ENCODE measurements at regions not wholly inside any gene's neighbourhood (a gene's known extent, or its start where the extent isn't known, plus 50 kb on each side); places are given as distances from the start of the nearest gene placed in this dataset.
"Not testable (repeated sequence)": the region's sequence is repeated elsewhere in the genome, so short reads cannot be mapped to it uniquely, and the experiment has no call there.

DNA sequence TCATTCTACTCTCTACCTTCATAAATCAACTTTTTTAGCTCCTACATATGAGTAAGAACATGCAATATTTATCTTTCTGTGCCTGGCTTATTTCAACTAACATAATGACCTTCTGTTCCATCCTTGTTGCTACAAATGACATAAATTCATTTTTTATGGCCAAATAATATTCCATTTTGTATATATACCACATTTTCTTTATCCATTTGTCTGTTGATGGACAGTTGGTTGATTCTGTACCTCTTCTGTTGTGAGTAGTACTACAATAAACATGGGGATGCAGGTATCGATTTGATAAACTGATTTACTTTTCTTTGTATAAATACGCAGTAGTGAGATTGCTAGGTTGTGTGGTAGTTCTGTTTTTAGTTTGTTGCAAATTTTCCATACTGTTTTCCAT lies 279.5 kb upstream of the NFIA start:
- DNase-seq = no peak

DNA sequence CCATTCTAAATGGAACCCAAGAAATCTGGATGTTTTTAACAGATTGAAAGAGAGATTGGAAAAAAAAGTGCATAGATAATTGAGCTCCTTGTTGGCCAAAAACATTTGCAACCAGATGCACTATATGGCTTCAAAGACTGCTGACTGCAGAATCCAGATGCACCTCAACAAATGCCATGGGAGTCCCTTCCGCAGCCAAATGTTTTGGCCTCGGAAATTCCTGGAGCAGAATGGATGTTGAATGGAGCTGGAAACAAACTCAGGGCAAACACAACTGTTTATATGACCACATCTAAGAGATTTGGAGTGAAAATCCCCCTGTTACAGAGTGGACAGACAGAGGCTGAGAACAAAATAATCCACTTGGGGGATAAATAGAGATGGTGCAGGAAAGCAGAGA lies 285.0 kb upstream of the NFIA start:
- no peak for DNase-seq

DNA sequence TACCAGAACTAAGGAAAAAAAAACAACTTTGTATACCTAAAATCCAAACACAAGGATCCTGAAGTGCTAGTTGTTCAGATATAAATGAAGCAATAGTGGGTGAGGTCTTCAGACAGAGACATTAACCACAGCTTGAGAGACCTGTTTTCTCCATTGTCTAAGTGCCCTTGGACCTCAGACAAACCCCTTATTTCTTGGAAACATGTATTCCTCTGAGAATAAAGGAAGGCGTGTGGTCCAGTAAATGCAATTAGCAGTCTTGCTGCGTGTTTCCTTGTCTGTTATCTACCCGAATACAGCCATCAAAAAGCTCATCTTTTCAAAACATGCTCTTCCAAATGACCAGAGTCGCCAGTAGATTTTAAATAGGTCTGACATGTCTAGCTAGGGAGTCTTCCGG lies 291.1 kb upstream of the NFIA start:
- no peak for DNase-seq

DNA sequence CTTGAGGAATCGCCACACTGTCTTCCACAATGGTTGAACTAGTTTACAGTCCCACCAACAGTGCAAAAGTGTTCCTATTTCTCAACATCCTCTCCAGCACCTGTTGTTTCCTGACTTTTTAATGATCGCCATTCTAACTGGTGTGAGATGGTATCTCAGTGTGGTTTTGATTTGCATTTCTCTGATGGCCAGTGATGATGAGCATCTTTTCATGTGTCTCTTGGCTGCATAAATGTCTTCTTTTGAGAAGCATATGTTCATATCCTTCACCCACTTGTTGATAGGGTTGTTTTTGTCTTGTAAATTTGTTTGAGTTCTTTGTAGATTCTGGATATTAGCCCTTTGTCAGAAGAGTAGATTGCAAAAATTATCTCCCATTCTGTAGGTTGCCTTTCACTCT lies 309.3 kb upstream of the NFIA start:
- not testable (repeated sequence) for DNase-seq

DNA sequence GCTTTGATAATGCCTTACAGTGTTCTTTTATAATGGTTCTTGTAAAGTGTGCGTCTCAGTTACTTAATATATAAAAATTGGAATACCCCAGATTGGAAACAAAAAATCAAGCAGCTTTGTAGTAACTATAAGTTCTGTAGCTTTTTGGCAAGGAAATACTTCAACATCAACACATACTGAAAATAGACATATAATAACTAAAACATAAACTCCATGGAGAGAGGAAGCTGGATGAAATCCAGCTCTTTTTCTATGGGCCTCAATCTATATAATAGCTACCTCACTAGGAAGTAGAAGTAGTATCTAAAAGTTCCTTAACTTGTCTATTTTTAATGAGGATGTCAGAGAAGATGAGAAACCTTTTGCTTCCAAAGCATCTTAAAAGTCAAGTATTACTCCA lies 313.3 kb upstream of the NFIA start:
- no peak for DNase-seq

DNA sequence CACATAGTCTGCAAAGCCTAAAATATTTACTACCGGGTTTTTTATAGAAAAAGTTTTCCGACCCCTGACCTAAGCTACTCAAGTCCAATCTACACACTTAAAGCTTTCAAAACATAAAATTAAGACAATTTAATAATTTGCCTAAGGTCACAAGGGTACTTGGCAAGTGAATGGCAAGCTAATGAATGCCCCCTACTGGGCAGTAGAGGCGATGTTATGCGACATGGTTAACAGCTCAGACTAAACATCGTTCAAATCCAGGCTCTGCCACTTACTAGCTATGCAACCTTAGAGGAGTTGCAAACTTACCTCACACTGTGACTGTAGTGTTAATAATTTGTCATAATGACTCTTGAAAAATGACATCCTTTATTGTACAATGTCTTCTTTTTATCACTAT lies 317.2 kb upstream of the NFIA start:
- DNase-seq = no peak

DNA sequence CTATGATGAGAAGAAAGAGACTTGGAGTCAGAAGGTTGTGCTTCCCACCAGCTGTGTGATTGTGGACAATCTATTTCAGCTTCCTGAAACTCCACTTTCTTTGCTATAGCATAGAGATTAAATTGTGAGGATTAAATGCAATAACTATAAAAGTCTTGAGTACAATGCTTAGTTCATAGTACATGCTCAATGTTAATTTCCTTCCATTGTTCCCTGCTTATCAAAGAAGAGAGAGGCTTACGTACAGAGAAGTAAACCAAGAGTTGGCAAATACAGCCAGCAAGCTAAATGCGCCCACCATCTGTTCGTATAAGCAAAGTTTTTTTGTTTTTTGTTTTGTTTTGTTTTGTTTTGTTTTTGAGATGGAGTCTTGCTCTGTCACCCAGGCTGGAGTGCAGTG lies 317.9 kb upstream of the NFIA start:
- no peak for DNase-seq

DNA sequence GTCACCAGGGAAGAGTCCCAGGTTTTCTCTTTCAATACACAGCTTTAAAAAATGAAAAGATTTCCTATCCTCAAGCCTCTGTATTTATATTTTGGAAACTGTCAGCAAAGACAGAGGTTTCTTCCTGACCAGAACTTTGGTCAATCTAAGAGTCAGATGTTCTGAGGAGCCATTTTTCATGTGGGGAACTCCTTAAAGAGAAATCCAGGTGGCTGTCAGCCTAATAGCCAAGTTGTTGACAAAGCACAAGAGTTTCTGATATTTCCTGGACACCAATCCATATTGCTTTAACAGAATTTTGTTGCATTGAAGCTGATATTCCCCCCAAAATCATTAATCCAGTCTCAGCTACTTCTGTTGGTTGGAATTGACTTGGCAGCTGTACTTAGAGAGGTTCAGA lies 318.6 kb upstream of the NFIA start:
- DNase-seq = no peak

DNA sequence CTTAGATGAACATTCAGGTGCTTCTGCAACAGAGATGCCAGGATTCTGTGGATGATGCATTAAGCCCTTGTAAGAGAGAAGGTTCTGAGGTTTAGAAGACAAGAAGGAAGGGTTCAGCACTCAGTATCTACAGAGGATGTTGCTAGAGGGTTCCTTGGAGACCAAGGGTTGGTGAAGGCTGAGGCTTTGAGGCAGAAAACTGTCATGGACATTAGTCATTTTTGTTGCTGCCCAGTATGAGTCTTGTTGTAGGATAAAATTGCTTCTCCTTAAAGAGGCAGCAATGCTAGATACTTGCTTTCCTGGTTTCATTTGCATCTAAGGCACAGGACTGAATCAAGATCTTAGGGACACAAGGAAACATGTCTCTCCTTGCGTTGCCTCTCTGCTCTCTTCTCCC lies 319.4 kb upstream of the NFIA start:
- no peak for DNase-seq

DNA sequence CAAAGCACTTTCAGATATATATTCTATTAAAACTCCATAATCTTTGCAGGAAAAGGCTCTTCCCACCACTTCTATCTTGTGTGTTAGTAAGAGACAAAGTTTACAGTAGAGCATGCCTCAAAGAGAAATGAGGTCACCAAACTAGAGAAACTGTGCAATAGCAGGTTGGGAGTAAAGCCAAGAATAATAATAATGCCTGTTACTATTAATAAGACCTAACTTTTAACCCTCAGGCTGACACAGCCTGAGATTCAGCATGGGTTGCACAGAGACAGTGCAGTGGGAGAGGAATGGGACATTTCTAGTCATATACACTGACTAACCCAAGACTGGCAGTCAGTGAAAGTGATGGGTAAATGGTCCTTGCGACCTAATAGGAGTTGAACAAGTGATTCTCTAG lies 320.2 kb upstream of the NFIA start:
- DNase-seq = no peak

DNA sequence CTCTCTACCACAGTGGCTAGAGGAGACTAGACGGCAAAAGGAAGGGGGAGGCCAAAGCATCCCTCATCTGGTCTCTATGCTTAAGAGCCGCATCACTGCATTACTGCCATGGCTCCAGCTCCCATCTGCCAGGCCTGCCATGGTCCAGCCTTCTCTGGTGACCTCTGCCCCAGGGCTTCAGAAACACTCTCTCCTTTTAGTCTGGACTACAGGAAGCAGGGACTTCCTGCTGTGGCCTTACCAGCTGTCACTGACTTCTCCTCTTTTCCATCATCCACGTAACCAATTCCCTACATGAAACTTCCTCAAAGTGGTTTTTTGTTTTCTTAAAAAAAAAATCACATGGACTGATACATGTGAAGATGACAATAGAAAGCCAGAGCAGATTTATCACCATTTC lies 323.1 kb upstream of the NFIA start:
- DNase-seq = no peak

DNA sequence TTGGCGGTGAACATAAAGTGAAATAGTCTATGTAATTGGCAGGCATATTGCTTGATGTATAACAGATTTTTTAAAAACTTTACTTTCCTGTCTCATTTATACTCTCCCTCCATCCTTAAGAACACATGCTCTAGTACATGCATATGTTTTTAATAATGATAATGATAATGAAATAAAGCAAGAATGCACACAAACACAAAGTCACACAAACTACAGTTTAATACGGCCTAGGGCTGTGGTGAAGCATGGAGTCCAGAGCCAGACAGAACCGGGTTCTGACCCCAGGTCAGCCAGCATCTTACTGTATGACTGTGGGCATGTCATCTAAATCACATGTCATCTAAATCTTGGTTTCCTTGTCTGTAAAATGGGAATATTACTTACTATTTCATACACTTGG lies 324.9 kb upstream of the NFIA start:
- DNase-seq = no peak

DNA sequence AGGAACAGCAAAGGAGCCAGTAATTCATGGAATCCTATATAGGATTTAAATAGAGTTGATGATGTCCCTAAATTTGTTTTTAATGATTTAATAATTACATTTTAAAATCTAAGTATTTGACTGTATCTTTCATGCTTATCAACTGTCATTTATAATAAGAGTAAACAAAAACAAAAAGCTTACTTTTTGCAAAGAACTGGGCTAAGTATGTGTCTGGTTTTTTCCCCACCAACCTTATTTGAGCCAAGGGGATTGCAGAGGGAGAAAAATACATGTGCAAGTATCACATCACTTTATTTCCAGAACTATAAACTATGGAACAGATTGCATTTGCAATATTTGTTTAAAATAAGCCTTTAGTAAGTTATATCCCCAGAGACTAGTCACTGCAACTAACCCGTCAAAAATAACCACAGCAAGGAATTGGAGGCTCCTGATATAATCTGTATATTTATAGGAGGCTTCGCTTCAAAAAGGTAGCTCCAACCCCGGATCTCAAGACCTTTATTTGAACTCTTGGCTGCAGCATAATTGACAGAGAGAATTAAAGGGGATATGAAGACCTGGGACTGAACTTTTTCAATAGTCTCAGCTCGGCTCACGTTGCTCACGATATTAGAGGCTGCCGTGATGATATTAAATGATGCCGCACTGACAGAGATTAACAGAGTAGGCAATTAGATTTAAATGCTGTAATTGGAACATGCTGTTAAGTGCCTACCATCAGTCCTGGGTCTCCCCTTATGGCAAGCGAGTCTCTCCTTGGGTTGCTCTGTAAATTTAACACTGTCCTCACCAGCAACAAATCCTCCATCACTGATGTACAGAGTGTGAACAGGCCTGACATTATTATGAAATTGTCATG lies 329.1 kb upstream of the NFIA start:
- no peak for DNase-seq

DNA sequence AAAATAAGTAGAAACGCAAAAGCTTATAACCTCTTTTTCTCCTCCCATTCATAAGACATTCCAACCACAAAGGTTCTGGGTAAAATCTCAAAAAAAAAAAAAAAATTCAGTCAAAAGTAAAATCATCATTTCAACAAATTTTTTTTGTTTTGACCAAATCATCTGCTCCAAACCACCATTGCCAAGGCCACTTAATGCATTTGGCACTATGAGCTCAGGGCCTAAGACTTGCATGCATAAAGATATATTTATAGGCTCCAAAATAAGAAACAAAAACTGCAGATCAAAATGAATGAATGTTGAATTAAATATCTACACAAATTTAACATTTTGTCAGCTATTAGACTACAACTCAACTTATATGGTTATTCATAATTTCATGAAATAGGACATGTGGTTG lies 331.1 kb upstream of the NFIA start:
- no peak for DNase-seq

DNA sequence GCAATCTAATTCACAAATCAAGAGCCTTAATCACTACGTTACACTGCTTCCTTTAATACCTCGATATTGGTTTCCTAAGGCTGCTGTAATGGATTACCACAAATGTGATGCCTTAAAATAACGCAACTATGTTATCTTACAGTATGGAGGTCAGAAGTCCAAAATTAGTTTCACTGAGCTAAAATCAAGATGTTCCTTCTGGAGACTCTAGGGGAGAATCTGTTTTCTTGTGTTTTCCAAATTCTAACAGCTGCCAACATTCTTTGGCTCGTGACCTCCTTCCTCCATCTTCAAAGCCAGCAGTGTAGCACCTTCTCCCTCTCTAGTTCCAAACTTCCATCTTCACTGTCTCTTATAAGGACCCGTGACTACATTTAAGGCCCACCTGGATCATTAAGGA lies 335.0 kb upstream of the NFIA start:
- no peak for DNase-seq

DNA sequence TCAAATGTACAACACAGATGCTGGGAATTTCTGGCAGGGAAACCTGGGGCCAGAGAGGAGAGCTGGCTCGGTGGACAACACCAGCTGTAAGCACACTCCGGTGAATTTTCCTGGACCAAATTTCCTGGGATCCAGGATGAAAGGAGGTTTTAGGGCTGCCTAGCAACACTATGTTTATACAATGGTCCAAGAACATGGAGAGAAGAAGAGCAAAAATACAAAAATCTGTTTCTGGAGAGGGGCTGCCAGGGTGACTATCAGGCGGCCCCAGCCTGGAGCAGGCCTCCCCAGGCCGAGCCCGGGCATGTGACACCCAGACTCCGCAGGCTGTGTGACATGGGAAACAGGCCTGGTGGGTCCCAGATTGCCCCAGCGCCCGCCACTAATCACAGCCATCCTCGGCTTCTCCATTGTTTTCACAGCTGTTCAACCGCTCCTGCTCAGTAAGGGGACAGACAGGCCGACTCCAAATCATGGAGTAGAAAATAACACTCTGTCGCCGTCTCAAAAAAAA lies 336.0 kb upstream of the NFIA start:
- DNase-seq = no peak

DNA sequence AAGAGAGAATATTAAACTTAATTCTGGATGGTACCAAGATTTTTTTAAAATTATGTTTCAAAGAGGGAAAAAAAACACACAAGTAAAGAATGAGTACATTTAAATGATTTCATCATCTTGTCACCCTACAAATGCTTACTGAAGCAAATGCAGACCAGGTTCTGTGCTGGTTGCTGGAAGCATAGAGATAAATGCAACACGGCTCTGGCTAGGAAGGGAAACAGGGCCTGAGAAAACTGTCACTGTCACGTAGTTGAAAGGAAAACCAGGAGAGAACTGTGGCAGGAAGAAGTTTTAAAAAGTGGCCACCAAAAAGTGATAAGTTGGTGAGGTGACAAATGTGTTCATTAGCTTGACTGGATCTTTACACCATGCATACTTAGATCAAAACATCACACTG lies 336.9 kb upstream of the NFIA start:
- DNase-seq = no peak

DNA sequence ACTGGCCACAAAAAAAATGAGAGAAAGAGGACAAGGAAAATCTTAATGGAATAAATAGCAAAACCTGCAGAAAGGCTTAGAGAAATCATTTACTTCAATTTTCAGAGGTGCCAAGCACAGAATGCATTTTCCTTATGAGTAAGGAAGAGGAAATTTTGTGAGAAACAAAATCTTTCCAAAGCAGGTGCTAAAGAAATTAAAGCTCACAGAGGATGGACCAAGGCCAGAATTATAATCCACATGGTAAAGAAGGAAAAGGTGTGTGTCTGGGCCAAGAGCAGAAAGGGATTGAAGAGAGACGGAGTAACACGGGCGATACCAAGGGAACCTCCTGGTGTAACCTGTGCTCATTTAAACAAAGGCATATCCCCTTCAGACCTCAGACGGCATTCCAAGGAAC lies 340.0 kb upstream of the NFIA start:
- DNase-seq = no peak

DNA sequence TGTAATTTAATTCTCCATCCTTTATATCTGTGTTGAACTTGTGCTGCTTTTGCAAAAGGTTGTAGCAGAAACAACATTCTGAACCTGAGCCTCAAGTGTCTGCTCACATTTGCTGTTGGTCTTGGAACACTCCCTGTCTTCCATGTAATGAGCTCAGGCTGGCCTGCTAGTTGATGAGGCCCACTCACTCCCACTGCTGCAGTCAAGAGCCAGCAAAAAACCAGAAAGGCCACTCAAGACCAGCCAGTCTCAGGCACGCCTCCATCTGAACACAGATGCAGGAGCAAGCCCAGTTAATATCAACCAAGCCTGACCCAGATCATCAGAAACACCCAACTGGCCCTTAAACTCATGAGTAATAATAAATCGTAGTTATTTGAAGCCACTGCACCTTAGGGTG lies 342.2 kb upstream of the NFIA start:
- DNase-seq = no peak

DNA sequence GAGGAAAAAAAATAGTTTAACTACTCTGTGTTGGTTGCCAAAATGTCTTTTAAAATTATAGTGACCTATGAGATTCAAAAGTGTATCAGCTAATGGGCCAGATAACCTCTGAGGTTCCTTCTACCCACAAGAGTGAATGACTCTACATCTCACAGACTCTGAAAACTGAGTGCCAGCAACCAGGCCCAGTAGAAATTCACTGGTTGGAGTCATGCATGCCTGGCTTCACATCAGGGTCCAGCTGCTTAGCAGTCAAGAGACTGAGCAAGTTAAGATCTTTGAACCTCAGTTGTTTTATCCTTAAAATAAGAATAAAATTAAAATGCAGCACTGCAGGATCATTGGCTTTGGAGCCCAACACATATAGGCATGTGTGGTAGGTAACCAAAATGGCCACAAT lies 342.6 kb upstream of the NFIA start:
- no peak for DNase-seq

DNA sequence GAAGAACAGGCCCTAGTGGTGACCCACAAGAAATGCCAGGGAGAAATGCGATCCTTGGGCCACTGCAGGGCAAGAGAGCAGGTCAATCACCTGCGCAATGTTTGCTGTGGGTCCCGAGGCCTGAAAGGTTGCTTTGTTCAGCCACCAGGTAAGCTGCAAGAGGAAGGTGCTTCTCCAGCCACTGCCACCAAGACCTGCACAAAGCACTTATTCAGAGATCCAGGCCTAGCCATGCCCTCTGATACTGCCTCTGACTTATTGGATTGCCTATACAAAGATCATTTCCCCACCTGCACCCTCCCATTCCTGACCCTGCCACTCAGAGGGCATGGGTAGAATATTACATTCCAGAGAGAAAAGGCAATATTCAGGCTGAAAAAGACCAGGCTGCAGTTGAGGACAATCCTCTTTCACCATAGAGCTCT lies 349.4 kb upstream of the NFIA start:
- no peak for DNase-seq

DNA sequence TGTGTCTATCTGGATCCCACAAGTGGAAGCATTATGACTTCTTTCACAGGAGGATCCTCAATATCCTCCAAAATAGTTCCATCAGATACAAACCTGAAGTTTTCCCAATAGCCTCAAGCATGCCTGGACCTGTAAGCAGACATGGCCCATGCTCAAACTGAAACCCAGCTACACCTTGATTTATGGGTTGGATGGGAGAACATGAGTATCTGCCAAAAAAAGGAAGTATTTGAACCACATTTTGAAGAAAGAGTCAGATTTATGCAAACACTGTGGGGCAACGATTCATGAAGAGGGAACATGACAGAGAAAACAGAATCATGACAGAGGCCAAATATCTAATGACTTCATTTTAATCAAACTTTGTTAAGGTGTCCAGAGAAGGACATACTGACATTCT lies 351.0 kb upstream of the NFIA start:
- no peak for DNase-seq

DNA sequence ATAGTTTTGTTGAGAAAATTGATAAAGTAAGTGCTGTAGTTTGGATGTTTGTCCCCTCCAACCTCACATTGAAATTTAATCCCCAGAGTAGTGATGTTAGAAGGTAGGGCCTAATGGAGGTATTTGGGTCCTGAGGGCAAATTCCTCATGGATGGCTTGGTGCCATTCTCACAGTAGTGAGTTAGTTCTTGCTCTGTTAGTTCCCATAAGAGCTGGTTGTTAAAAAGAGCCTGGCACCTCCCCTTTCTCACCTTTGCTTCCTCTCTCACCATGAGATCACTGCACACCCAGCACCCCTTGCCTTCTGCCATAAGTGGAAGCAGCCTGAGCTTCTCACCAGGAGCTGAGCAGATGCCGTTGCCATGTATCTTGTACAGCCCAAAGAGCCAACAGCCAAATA lies 354.8 kb upstream of the NFIA start:
- DNase-seq = no peak

DNA sequence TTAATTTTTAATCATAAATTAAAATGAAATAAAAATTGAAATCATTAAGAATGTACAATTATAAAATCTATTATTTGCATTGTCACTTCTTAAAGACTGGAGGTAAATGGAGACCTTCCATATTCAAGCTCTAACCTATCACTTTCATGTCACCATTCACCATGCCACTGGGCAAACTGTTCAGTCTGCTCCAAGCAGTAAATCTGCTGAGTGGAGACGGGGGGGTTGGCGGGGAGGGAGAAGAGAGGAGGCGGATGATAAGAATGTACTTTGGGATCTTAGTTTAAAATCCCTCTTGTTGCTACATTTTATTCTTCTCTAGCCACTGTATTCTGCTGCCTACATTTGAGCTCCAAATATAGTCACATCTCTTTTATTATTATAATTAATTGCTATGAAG lies 365.9 kb upstream of the NFIA start:
- no peak for DNase-seq

DNA sequence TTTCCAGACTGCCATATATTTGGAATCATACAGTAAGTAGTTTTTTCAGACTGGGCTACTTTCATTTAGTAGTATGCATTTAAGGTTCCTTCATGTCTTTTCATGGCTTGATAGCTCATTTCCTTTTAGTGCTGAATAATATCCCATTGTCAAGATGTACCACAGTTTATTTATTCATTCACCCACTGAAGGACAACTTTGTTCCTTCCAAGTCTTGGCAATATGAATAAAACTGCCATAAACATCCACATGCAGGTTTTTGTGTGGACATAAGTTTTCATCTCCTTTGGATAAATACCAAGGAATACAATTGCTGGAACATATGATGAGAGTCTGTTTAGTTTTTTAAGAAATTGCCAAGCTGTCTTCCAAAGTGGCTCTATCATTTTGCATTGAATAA lies 366.4 kb upstream of the NFIA start:
- no peak for DNase-seq

Data from CD4-positive, alpha-beta T cell treated with Interleukin-1 beta for 1 hour (primary cell).